GM12878 (cell line): ENCODE measurements at regions not wholly inside any gene's neighbourhood (a gene's known extent, or its start where the extent isn't known, plus 50 kb on each side); places are given as distances from the start of the nearest gene placed in this dataset.
A peak's percentile ranks its signal among the peaks of the same experiment; 100 is the strongest.

Source experiments
- ATF2 ChIP-seq: IDR thresholded peaks from 2 replicates; pipeline ENCODE4 v1.6.1; 2012; ENCODE audit warnings: low read length, inconsistent platforms
- BHLHE40 ChIP-seq, 2 experiments: fragments of 450-650 bp in 1 of 2; IDR thresholded peaks; 2 replicates each; pipeline ENCODE4 v1.6.1; 2011 to 2017; ENCODE audit warnings: low read depth in 2 of 2, borderline replicate concordance in 1 of 2, improper control_type of control experiment in 1 of 2, low read length in 1 of 2, mild to moderate bottlenecking in 1 of 2
- CEBPB ChIP-seq, 2 experiments: fragments of 150-350 bp in 1 of 2; IDR thresholded peaks; 2 replicates each; pipeline ENCODE4 v1.6.1; 2012 to 2014; ENCODE audit warnings: low read depth in 2 of 2, low read length in 2 of 2, borderline replicate concordance in 1 of 2, inconsistent platforms in 1 of 2
- EP300 ChIP-seq, 2 experiments: fragments of 150-350 bp in 1 of 2; IDR thresholded peaks; 2 replicates each; pipeline ENCODE4 v1.6.1; 2011 to 2012; ENCODE audit warnings: low read depth in 2 of 2, low read length in 2 of 2, borderline replicate concordance in 1 of 2, improper control_type of control experiment in 1 of 2, inconsistent platforms in 1 of 2; ENCODE audit not compliant: control insufficient read depth in 1 of 2
- ESRRA ChIP-seq: IDR thresholded peaks from 2 replicates; pipeline ENCODE4 v1.6.1; 2012; ENCODE audit warnings: mild to moderate bottlenecking, low read length, improper control_type of control experiment
- HDAC6 ChIP-seq: fragments of 200-600 bp; sonication (generic); IDR thresholded peaks from one replicate; pipeline ENCODE4 v1.8.0; 2017; ENCODE audit warnings: antibody characterized with exemption; ENCODE audit not compliant: unreplicated experiment
- IKZF1 ChIP-seq: fragments of 450-650 bp; conservative IDR thresholded peaks from 2 replicates; pipeline ENCODE4 v1.6.1; 2017; ENCODE audit warnings: antibody characterized with exemption, mild to moderate bottlenecking
- NFYA ChIP-seq: IDR thresholded peaks from 2 replicates; pipeline ENCODE4 v1.6.1; 2011; ENCODE audit warnings: low read depth, mild to moderate bottlenecking, low read length, improper control_type of control experiment, borderline replicate concordance
- PAX5 ChIP-seq: IDR thresholded peaks from 2 replicates; pipeline ENCODE4 v1.6.1; 2011; ENCODE audit warnings: low read depth, low read length, borderline replicate concordance
- PRDM15 ChIP-seq: fragments of 450-650 bp; formaldehyde crosslinking; IDR thresholded peaks from 2 replicates; pipeline ENCODE4 v1.4.0; 2020; ENCODE audit warnings: mild to moderate bottlenecking, moderate library complexity
- RAD21 ChIP-seq: IDR thresholded peaks from 2 replicates; pipeline ENCODE4 v1.6.1; 2011; ENCODE audit warnings: mild to moderate bottlenecking, low read depth, low read length, moderate library complexity; ENCODE audit not compliant: insufficient read depth
- RB1 ChIP-seq: fragments of 450-650 bp; formaldehyde crosslinking; IDR thresholded peaks from 2 replicates; pipeline ENCODE4 v1.6.1; 2017; ENCODE audit warnings: mild to moderate bottlenecking, borderline replicate concordance
- SKIL ChIP-seq: fragments of 450-650 bp; IDR thresholded peaks from 2 replicates; pipeline ENCODE4 v1.6.1; 2017; ENCODE audit warnings: mild to moderate bottlenecking, low read depth, inconsistent platforms; ENCODE audit not compliant: poor library complexity, severe bottlenecking
- SMAD1 ChIP-seq: fragments of 450-650 bp; IDR thresholded peaks from 2 replicates; pipeline ENCODE4 v1.6.1; 2018; ENCODE audit warnings: mild to moderate bottlenecking, low read depth; ENCODE audit not compliant: partially characterized antibody
- SUPT20H ChIP-seq: IDR thresholded peaks from 2 replicates; pipeline ENCODE4 v1.6.1; 2011; ENCODE audit warnings: low read depth, mild to moderate bottlenecking, low read length, moderate library complexity, borderline replicate concordance; ENCODE audit not compliant: control insufficient read depth
- WRNIP1 ChIP-seq: IDR thresholded peaks from 2 replicates; pipeline ENCODE4 v1.6.1; 2011; ENCODE audit warnings: low read depth, low read length, improper control_type of control experiment, borderline replicate concordance
- YBX1 ChIP-seq: fragments of 450-650 bp; IDR thresholded peaks from 2 replicates; pipeline ENCODE4 v1.6.1; 2016; ENCODE audit warnings: antibody characterized with exemption
- ZBTB40 ChIP-seq: fragments of 450-650 bp; IDR thresholded peaks from 2 replicates; pipeline ENCODE4 v1.6.1; 2016; ENCODE audit warnings: mild to moderate bottlenecking, moderate library complexity, borderline replicate concordance

- TF ChIP-seq SKIL (peak; percentile 84), RB1 (no peak), PAX5 (peak; percentile 73), SMAD1 (no peak), RAD21 (no peak; the same call in 1 of the 2 replicates), ATF2 (peak; percentile 85; the same call in 1 of the 2 replicates), WRNIP1 (no peak), CEBPB (IDR thresholded peaks at IDR 0.05; ENCODE audit: borderline replicate concordance in 1 of 2, low read depth in 2 of 2, low read length in 2 of 2) (peak in 1 of 2 experiments; percentile 87; a peak in 1 of 4 replicates), ESRRA (no peak), NFYA (no peak), YBX1 (no peak), EP300 (IDR thresholded peaks at IDR 0.05; ENCODE audit: borderline replicate concordance in 1 of 2, control insufficient read depth in 1 of 2, low read depth in 2 of 2, low read length in 2 of 2) (peak in 1 of 2 experiments; percentile 95; a peak in 2 of 4 replicates), PRDM15 (no peak), BHLHE40 (IDR thresholded peaks at IDR 0.05; ENCODE audit: borderline replicate concordance in 1 of 2, low read depth in 2 of 2, low read length in 1 of 2) (peak in 1 of 2 experiments; percentile 75; a peak in 2 of 4 replicates), ZBTB40 (no peak), HDAC6 (no peak), IKZF1 (peak; percentile 99), SUPT20H (no peak)
Measured at GRCh38 chr17:70365091-70365583, 195.8 kb downstream of the KCNJ2 start (continued).
